Osteoblast (primary cell): ENCODE measurements at regions not wholly inside any gene's neighbourhood (a gene's known extent, or its start where the extent isn't known, plus 50 kb on each side); places are given as distances from the start of the nearest gene placed in this dataset.

Experiments
- DNase-seq: peaks from one replicate; pipeline ENCODE4 v3.0.0; 2011; ENCODE audit warnings: low spot score, mixed read lengths; ENCODE audit not compliant: insufficient read length; ENCODE audit errors: missing footprints
- H2AFZ ChIP-seq: 2 replicates; pipeline ENCODE4 v1.6.0; 2011; ENCODE audit warnings: mild to moderate bottlenecking, low read length
- H3K27ac ChIP-seq: 2 replicates; pipeline ENCODE4 v1.5.1; 2011; ENCODE audit warnings: mild to moderate bottlenecking, low read depth, low read length, moderate library complexity
- H3K27me3 ChIP-seq: 2 replicates; pipeline ENCODE4 v1.6.0; 2012; ENCODE audit warnings: mild to moderate bottlenecking, control low read depth, inconsistent platforms, low read length, moderate library complexity; ENCODE audit not compliant: insufficient read depth
- H3K36me3 ChIP-seq: 2 replicates; pipeline ENCODE4 v1.5.1; 2011; ENCODE audit warnings: mild to moderate bottlenecking, low read length, control low read depth, moderate library complexity; ENCODE audit not compliant: insufficient read depth
- H3K4me1 ChIP-seq: 2 replicates; pipeline ENCODE4 v1.5.1; 2011; ENCODE audit warnings: mild to moderate bottlenecking, low read length, control low read depth, moderate library complexity; ENCODE audit not compliant: insufficient read depth
- H3K4me2 ChIP-seq: 2 replicates; pipeline ENCODE4 v1.6.0; 2011; ENCODE audit warnings: mild to moderate bottlenecking, low read length; ENCODE audit not compliant: insufficient read depth
- H3K4me3 ChIP-seq: fragments of 200-600 bp; sonication (generic); 3 replicates; pipeline ENCODE4 v1.5.1; 2012; ENCODE audit warnings: mild to moderate bottlenecking, low read length, inconsistent platforms; ENCODE audit not compliant: insufficient read depth
- H3K79me2 ChIP-seq: 2 replicates; pipeline ENCODE4 v1.6.0; 2012; ENCODE audit warnings: mild to moderate bottlenecking, low read length, control low read depth, inconsistent platforms; ENCODE audit not compliant: insufficient read depth
- H3K9me3 ChIP-seq: 2 replicates; pipeline ENCODE4 v1.5.1; 2011; ENCODE audit warnings: low read depth, low read length, control low read depth
- H4K20me1 ChIP-seq: 2 replicates; pipeline ENCODE4 v1.6.0; 2012; ENCODE audit warnings: mild to moderate bottlenecking, low read length, control low read depth; ENCODE audit not compliant: insufficient read depth
- TF ChIP-seq, protein P1 (sequence below): IDR thresholded peaks from 2 replicates; pipeline ENCODE4 v1.5.1; 2011; ENCODE audit warnings: mild to moderate bottlenecking, low read depth, low read length, moderate library complexity; ENCODE audit errors: extremely low read depth

GRCh38 chr6:6866656-6867403, 240.9 kb upstream of the RREB1 start:
- no peak for DNase-seq
- H2AFZ ChIP-seq, result no peak overlapping the region

GRCh38 chr6:6867404-6867799, 240.4 kb upstream of the RREB1 start:
- DNase-seq, result no peak
- Histone ChIP-seq H4K20me1 (no peaks in the 10 kb centered on the region), H3K4me3 (no peak overlapping the region), H3K27ac (no peak overlapping the region), H3K27me3 (no peaks in the 10 kb centered on the region), H3K9me3 (no peaks in the 10 kb centered on the region), H3K4me1 (peaks cover 3% of the 10 kb centered on the region), H3K79me2 (no peaks in the 10 kb centered on the region), H3K36me3 (no peaks in the 10 kb centered on the region), H2AFZ (no peak overlapping the region), H3K4me2 (no peak overlapping the region)
- TF ChIP-seq, protein P1, sequence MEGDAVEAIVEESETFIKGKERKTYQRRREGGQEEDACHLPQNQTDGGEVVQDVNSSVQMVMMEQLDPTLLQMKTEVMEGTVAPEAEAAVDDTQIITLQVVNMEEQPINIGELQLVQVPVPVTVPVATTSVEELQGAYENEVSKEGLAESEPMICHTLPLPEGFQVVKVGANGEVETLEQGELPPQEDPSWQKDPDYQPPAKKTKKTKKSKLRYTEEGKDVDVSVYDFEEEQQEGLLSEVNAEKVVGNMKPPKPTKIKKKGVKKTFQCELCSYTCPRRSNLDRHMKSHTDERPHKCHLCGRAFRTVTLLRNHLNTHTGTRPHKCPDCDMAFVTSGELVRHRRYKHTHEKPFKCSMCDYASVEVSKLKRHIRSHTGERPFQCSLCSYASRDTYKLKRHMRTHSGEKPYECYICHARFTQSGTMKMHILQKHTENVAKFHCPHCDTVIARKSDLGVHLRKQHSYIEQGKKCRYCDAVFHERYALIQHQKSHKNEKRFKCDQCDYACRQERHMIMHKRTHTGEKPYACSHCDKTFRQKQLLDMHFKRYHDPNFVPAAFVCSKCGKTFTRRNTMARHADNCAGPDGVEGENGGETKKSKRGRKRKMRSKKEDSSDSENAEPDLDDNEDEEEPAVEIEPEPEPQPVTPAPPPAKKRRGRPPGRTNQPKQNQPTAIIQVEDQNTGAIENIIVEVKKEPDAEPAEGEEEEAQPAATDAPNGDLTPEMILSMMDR, result no peak

More at GRCh38 chr6:6866656-6867403, 240.9 kb upstream of the RREB1 start:
- no peak overlapping the region for H3K27ac ChIP-seq
- no peaks in the 10 kb centered on the region for H3K27me3 ChIP-seq
- H3K4me3 ChIP-seq, result no peak overlapping the region
- peaks cover 3% of the 10 kb centered on the region for H3K4me1 ChIP-seq
- H3K9me3 ChIP-seq, result no peaks in the 10 kb centered on the region
- H3K4me2 ChIP-seq, result no peak overlapping the region
- H4K20me1 ChIP-seq, result no peaks in the 10 kb centered on the region
- H3K36me3 ChIP-seq, result no peaks in the 10 kb centered on the region
- TF ChIP-seq, protein P1, result no peak
- H3K79me2 ChIP-seq, result no peaks in the 10 kb centered on the region

DNA sequence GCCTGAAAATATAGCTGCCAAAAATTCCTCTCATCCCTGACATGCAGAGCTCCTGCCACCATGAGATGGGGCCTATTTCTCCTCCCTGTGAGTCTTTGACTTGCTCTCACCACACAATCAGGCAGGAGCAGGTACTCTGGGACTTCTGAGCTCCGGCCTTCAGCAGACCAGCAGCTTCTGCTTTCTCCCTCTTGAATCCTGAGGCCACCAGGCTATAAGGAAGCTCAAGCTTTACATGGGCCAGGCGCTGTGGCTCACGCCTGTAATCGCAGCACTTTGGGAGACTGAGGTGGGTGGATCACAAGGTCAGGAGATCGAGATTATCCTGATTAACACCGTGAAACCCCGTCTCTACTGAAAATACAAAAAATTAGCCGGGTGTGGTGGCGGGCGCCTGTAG, 238.7 kb upstream of the RREB1 start:
- H3K4me3 ChIP-seq, result no peak overlapping the region
- no peaks in the 10 kb centered on the region for H4K20me1 ChIP-seq
- H3K27me3 ChIP-seq, result no peaks in the 10 kb centered on the region
- DNase-seq, result no peak
- no peaks in the 10 kb centered on the region for H3K9me3 ChIP-seq
- no peaks in the 10 kb centered on the region for H3K36me3 ChIP-seq
- H3K27ac ChIP-seq, result no peak overlapping the region
- no peaks in the 10 kb centered on the region for H3K79me2 ChIP-seq
- H2AFZ ChIP-seq, result no peak overlapping the region
- TF ChIP-seq, protein P1, result no peak
- H3K4me1 ChIP-seq, result peaks cover 3% of the 10 kb centered on the region
- no peak overlapping the region for H3K4me2 ChIP-seq

GRCh38 chr6:6870921-6871320, 236.8 kb upstream of the RREB1 start:
- no peak for DNase-seq
- no peaks in the 10 kb centered on the region for H3K27me3 ChIP-seq
- H3K27ac ChIP-seq, result no peak overlapping the region
- no peaks in the 10 kb centered on the region for H3K79me2 ChIP-seq
- H2AFZ ChIP-seq, result no peak overlapping the region
- H3K9me3 ChIP-seq, result no peaks in the 10 kb centered on the region
- no peaks in the 10 kb centered on the region for H3K36me3 ChIP-seq
- no peaks in the 10 kb centered on the region for H4K20me1 ChIP-seq
- H3K4me3 ChIP-seq, result no peak overlapping the region
- H3K4me1 ChIP-seq, result peaks cover 3% of the 10 kb centered on the region
- TF ChIP-seq, protein P1, result no peak
- no peak overlapping the region for H3K4me2 ChIP-seq
